HG02884 (cell line): ENCODE measurements at regions not wholly inside any gene's neighbourhood (a gene's known extent, or its start where the extent isn't known, plus 50 kb on each side); places are given as distances from the start of the nearest gene placed in this dataset.

ENCODE experiments used
- ATAC-seq: cut with Tn5 transposase; IDR thresholded peaks from one replicate; pipeline ENCODE4 v1.9.1; 2021; ENCODE audit warnings: mild to moderate bottlenecking, moderate library complexity; ENCODE audit not compliant: unreplicated experiment

GRCh38 chr20:24738058-24738775, 210.9 kb upstream of the CST7 start:
- no peak for ATAC-seq

- ATAC-seq = no peak
These were observed 210.0 kb upstream of the CST7 start for GRCh38 chr20:24738981-24739633.

- ATAC-seq = no peak
These were observed 209.3 kb upstream of the CST7 start for GRCh38 chr20:24739746-24740145.

GRCh38 chr20:24741493-24742072, 207.5 kb upstream of the CST7 start:
- no peak for ATAC-seq

- no peak for ATAC-seq
These were observed 206.6 kb upstream of the CST7 start for GRCh38 chr20:24742436-24742835.

GRCh38 chr20:24742989-24743388, 206.1 kb upstream of the CST7 start:
- no peak for ATAC-seq

GRCh38 chr20:24743641-24744040, 205.4 kb upstream of the CST7 start:
- no peak for ATAC-seq

- no peak for ATAC-seq
These were observed 204.3 kb upstream of the CST7 start for GRCh38 chr20:24744747-24745146.

- no peak for ATAC-seq
These were observed 203.9 kb upstream of the CST7 start for GRCh38 chr20:24745206-24745605.

- ATAC-seq = no peak
These were observed 203.3 kb upstream of the CST7 start for GRCh38 chr20:24745617-24746350.

GRCh38 chr20:24746351-24746685, 202.8 kb upstream of the CST7 start:
- ATAC-seq = no peak

GRCh38 chr20:24747010-24747712, 201.9 kb upstream of the CST7 start:
- no peak for ATAC-seq

GRCh38 chr20:24747881-24748595, 201.0 kb upstream of the CST7 start:
- no peak for ATAC-seq

GRCh38 chr20:24751551-24751950, 197.5 kb upstream of the CST7 start:
- no peak for ATAC-seq

- no peak for ATAC-seq
These were observed 196.5 kb upstream of the CST7 start for GRCh38 chr20:24752612-24753011.

- no peak for ATAC-seq
These were observed 195.9 kb upstream of the CST7 start for GRCh38 chr20:24753130-24753529.

- no peak for ATAC-seq
These were observed 194.4 kb upstream of the CST7 start for GRCh38 chr20:24754691-24755090.

- no peak for ATAC-seq
These were observed 193.6 kb upstream of the CST7 start for GRCh38 chr20:24755411-24755922.

GRCh38 chr20:24756292-24757025, 192.6 kb upstream of the CST7 start:
- no peak for ATAC-seq
